Right lobe of liver (tissue), 6 donors: ENCODE measurements at regions not wholly inside any gene's neighbourhood (a gene's known extent, or its start where the extent isn't known, plus 50 kb on each side); places are given as distances from the start of the nearest gene placed in this dataset.

Experiments used
- ATAC-seq, 4 donors: fragments of 200-7000 bp; cut with Tn5 transposase; one replicate each; pipeline ENCODE4 v1.9.1; 2020; ENCODE audit warnings: mild to moderate bottlenecking in 4 of 4, moderate library complexity in 4 of 4
- DNase-seq, 3 donors: peaks; one replicate each; pipeline ENCODE4 v3.0.0-alpha.2; 2020
- H3K27ac ChIP-seq, 3 donors: fragments of 200-600 bp; one replicate each; pipeline ENCODE4 v1.8.0; 2022
- H3K27me3 ChIP-seq, 2 donors: fragments of 200-600 bp; one replicate each; pipeline ENCODE4 v1.8.0; 2022
- H3K36me3 ChIP-seq, 4 donors: fragments of 200-600 bp; sonication (generic) in 1 of 4; one replicate each; pipeline versions ENCODE4 v1.5.1 to v1.8.0; 2017 to 2022; ENCODE audit warnings: control low read depth in 1 of 4
- H3K4me1 ChIP-seq, 4 donors: fragments of 200-600 bp; sonication (generic) in 1 of 4; one replicate each; pipeline versions ENCODE4 v1.5.1 to v1.8.0; 2017 to 2022; ENCODE audit warnings: control low read depth in 1 of 4
- H3K4me3 ChIP-seq, 3 donors: fragments of 200-600 bp; one replicate each; pipeline ENCODE4 v1.8.0; 2022
- H3K9me3 ChIP-seq, 4 donors: fragments of 200-600 bp; sonication (generic) in 1 of 4; one replicate each; pipeline versions ENCODE4 v1.5.1 to v1.8.0; 2017 to 2022; ENCODE audit warnings: control low read depth in 1 of 4
- POLR2A ChIP-seq: fragments of 450-650 bp; IDR thresholded peaks from one replicate; pipeline ENCODE4 v1.6.1; 2017; ENCODE audit warnings: antibody characterized with exemption, mild to moderate bottlenecking
- WGBS: methylation state at CpG from one replicate; pipeline ENCODE4 v1.1.6; 2018; ENCODE audit warnings: low coverage, low lambda C conversion rate; ENCODE audit not compliant: insufficient coverage; ENCODE audit errors: missing lambda C conversion rate; 5-methylcytosine and 5-hydroxymethylcytosine counted together
- intact Hi-C, 2 donors: fragments of 100-400 bp; cut with DNase I; formaldehyde crosslinking; loops; one replicate each; pipeline versions ENCODE4 v1.11.2 to v1.14.1; 2022
- TF ChIP-seq, protein P1 (sequence below), 4 donors: fragments of 200-600 bp in 3 of 4; fragments of 450-650 bp in 1 of 4; IDR thresholded peaks; one replicate each; pipeline versions ENCODE4 v1.5.1 to v1.8.0; 2016 to 2022; ENCODE audit warnings: antibody characterized with exemption in 4 of 4, mild to moderate bottlenecking in 2 of 4
- donor health status: DM: no; HTN: yes; CAD: no.
- donor health status: DM: no; HTN: no; CAD: no.
- donor health status: DM: no; HTN: no; CAD: no.
- donor health status: DM: no; HTN: yes; CAD: no.
- donor health status: DM: no; HTN: yes; CAD: no.

DNA sequence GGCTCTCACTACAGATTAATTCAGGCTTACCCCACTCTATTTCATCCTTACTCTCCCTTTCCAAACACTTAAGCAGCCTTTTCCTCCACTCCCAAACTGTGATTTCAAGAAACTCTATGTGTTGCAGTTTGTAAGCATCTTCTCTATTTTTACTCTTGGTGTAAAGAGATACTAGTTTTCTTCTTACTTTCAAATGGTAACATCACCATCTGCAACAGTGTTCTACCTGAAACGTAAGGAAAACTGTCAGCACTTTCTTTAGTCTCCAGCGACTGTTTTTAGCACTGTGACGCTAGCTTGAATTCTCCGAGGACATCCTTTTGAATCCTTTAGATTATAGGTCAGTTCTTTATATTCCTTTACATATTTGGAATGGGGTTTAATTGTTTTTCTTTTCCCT, 335.2 kb downstream of the PDGFC start:
- intact Hi-C loops = no loop called here
- DNase-seq = no peak

DNA sequence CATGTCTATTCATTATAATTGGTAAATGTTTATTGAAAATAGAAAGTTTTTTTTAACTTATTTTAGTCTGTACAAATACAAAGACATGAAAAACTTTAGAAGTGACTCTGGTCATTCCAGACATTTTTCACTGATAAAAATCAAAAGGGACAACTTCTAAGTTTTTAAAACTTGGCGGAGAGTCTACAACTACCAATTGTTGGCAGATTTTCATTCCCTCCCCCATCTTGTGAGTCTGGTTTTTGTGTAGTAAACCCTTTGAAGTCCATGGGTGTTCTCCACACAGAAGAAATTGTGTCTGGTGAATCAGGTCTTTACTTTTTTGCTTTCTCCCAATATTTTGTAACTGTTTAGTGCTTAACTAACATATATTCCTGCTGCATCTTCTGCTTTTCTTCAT, 336.5 kb downstream of the PDGFC start:
- ATAC-seq (no peak), DNase-seq (no peak)
- no peak for TF ChIP-seq POLR2A
- TF ChIP-seq, protein P1, sequence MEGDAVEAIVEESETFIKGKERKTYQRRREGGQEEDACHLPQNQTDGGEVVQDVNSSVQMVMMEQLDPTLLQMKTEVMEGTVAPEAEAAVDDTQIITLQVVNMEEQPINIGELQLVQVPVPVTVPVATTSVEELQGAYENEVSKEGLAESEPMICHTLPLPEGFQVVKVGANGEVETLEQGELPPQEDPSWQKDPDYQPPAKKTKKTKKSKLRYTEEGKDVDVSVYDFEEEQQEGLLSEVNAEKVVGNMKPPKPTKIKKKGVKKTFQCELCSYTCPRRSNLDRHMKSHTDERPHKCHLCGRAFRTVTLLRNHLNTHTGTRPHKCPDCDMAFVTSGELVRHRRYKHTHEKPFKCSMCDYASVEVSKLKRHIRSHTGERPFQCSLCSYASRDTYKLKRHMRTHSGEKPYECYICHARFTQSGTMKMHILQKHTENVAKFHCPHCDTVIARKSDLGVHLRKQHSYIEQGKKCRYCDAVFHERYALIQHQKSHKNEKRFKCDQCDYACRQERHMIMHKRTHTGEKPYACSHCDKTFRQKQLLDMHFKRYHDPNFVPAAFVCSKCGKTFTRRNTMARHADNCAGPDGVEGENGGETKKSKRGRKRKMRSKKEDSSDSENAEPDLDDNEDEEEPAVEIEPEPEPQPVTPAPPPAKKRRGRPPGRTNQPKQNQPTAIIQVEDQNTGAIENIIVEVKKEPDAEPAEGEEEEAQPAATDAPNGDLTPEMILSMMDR (IDR thresholded peaks at IDR 0.05) = no peak
- intact Hi-C loops = no loop called here
- H3K4me3 ChIP-seq = no peak overlapping the region
- no peak overlapping the region for H3K27ac ChIP-seq
- WGBS = 54% methylated on average over 1 of the region's 1 CpG
- no peaks in the 10 kb centered on the region for H3K4me1 ChIP-seq
- no peaks in the 10 kb centered on the region for H3K27me3 ChIP-seq
- no peaks in the 10 kb centered on the region for H3K36me3 ChIP-seq
- no peaks in the 10 kb centered on the region for H3K9me3 ChIP-seq

More for the DNA sequence above, 335.2 kb downstream of the PDGFC start:
- no peak for ATAC-seq
- Histone ChIP-seq H3K36me3 (no peaks in the 10 kb centered on the region), H3K4me1 (no peaks in the 10 kb centered on the region), H3K9me3 (no peaks in the 10 kb centered on the region), H3K27ac (no peak overlapping the region), H3K4me3 (no peak overlapping the region), H3K27me3 (no peaks in the 10 kb centered on the region)
- 70% methylated on average over 4 of the region's 4 CpGs for WGBS
- TF ChIP-seq, protein P1 (IDR thresholded peaks at IDR 0.05) = no peak
- no peak for TF ChIP-seq POLR2A

DNA sequence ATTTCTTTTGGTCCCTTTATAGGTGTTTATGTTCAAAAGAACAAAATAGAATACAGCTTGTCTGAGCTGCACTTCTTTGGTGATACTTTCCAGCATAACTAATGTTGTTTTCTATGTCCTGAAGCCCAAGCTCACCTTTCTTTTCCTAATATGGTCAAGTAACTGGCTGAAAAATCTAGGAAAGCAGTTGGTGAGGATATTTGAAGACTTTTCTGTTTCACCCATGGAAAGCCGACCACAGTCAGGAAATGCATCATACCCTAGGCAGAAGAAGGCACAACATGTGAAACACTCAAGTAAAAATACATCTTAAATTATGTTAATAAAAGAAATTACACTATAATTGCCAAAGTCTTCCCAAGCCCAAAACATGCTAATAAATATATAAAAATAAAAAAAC, 337.0 kb downstream of the PDGFC start:
- Histone ChIP-seq H3K9me3 (no peaks in the 10 kb centered on the region), H3K4me3 (no peak overlapping the region), H3K27ac (no peak overlapping the region), H3K27me3 (no peaks in the 10 kb centered on the region), H3K4me1 (no peaks in the 10 kb centered on the region), H3K36me3 (no peaks in the 10 kb centered on the region)
- intact Hi-C loops = no loop called here
- TF ChIP-seq POLR2A = no peak
- TF ChIP-seq, protein P1 (IDR thresholded peaks at IDR 0.05) = no peak
- DNase-seq (no peak), ATAC-seq (no peak)
- WGBS = 40% methylated on average over 1 of the region's 1 CpG

DNA sequence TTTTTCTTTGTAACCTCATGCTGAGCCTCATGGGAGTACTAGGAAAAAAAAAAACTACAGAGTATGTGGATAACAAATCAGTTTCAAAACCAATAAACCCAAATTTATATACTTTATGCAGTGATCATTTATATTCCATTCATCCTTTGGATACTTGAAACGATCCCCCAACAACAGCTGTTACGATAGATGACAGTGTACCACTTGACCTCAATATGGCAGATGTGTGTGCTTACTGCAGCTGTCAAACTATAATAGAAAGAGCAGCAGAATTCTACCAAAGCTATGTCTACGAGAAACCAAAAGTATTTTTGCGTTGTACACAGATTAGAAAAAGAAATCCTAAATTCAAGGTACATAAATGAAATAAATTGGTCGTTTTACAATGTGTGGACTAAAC, 337.8 kb downstream of the PDGFC start:
- ATAC-seq = no peak
- TF ChIP-seq, protein P1 (IDR thresholded peaks at IDR 0.05) = no peak
- TF ChIP-seq POLR2A = no peak

DNA sequence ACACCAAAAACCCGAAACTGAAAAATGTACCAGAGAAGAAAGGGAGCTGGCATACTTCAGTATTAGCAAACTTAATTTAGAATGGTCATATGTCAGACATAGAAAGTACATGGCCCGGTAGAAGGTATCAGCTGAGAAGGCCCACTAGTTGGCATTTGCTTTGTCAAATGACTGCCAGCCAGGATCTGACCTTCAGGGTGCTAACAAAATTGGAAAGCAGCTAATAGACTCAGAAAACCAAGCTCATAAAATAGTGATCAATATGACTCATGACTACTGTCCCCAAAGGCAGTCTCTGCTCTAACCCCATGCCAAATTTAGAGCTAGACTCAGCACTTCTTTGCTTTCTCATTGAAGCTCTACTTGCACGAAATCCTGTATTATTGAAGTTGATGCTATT, 342.7 kb downstream of the PDGFC start:
- ATAC-seq (no peak), DNase-seq (no peak)
- Histone ChIP-seq H3K4me1 (no peaks in the 10 kb centered on the region), H3K4me3 (no peak overlapping the region), H3K9me3 (no peaks in the 10 kb centered on the region), H3K27me3 (no peaks in the 10 kb centered on the region), H3K27ac (no peak overlapping the region), H3K36me3 (no peaks in the 10 kb centered on the region)
- 54% methylated on average over 3 of the region's 3 CpGs for WGBS
- intact Hi-C loops = no loop called here
- no peak for TF ChIP-seq POLR2A
- TF ChIP-seq, protein P1 (IDR thresholded peaks at IDR 0.05) = no peak

More for the DNA sequence above, 337.8 kb downstream of the PDGFC start:
- H3K27me3 ChIP-seq = no peaks in the 10 kb centered on the region
- H3K4me1 ChIP-seq = no peaks in the 10 kb centered on the region
- no peak overlapping the region for H3K4me3 ChIP-seq
- no peak overlapping the region for H3K27ac ChIP-seq
- H3K36me3 ChIP-seq = no peaks in the 10 kb centered on the region
- WGBS = 65% methylated on average over 5 of the region's 5 CpGs
- intact Hi-C loops = no loop called here
- no peak for DNase-seq
- H3K9me3 ChIP-seq = no peaks in the 10 kb centered on the region
